ENCODE measurements at regions not wholly inside any gene's neighbourhood (a gene's known extent, or its start where the extent isn't known, plus 50 kb on each side); places are given as distances from the start of the nearest gene placed in this dataset.

DNA sequence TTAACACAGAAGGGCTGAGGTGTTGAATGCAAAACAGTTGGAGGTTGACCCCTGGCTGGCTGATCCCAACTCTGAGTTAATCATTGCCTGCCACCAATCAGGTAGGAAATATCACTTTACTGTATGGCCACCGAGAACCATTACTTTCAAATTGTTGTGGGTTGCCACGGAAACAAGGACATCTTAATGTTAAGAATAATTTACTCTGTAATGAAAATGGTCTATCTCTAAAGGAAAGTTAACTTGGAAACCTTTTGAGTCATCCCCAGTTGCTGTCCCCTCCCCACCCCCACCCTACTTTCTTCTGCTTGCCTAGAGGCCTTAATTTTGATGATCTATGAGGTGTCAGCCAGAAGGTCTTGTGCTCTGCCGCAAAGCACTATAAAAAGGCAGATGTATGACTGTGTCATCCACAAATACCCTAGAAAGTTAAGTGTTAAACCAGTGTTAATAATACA lies 78.7 kb upstream of the SNRK start:
- no peak for DNase-seq (ENCODE audit: low read depth)

DNA sequence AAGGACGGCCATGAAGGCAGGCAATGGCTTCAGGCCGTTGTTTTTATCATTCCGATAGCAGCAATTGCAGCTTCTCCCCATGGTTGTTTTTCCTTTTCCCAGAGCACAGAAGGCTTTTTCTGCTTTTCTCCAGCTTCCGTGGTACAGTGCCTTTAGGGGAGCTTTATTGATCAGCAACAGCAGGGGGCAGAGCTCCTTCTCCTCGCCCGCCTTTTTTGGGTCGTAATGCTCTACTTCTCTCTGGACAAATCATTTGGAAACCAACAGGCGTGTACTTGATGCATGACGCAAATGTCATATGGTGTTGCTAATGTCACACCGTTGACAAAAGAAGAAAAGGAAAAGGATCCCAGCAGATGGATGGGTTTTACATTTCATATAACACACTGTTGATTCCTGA lies 79.7 kb upstream of the SNRK start:
- DNase-seq (ENCODE audit: low read depth), result no peak

DNA sequence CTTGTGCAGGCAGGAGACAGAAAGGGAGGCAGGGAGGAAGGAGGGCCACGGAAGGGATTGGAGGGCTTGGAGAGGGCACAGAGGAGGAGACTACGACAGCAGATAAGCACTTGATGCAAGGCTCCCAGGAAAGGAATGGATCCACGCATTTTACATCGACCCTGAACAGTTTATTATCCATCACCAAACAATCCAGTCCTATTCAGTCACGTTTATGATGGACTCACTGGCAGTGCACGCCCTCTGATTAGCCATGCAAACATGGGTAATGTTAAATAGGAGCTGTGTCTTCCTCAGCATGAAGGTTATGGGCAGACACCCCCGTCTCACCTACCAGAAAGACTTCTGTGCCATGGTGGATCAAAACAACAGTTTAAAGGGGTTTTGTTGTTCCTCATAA lies 80.2 kb upstream of the SNRK start:
- no peak for DNase-seq (ENCODE audit: low read depth)

DNA sequence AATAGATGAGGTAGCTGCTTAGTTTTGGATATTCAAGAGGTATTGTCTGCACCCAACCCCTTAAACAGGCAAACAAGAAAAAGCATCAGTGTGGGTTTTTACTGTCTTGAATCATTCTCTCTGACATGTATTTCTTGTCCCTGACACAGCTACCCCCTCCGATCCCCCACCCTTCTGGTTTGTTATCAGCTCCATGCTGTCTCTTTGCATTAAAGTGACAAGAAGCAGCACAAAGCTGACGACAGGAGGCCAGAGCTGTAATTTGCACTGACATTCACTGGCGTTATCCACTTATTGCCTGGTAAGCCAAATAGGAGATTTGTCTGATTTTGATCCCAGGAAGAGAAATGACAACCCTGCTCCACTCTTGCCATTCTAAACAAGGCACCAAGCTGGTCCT lies 83.3 kb upstream of the SNRK start:
- no peak for DNase-seq (ENCODE audit: low read depth)

DNA sequence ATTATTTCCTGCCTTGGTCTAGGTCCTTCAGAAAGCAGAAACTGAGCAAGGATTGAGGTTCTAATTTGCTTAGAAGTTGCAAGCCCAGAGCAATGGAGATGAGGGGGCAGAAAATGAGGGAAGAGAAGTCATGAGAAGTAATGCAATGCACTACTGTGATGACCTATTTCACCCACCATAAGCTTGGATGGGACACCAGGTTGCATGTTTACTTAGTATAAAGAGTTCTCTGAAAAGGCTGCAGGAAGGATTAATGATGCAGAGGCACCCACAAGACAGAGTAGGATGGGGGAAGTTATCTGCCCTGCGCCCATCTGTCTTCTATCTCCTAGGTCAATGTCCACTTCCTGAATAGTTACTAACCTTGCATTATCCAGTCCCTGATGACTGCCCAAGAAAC lies 84.8 kb upstream of the SNRK start:
- no peak for DNase-seq (ENCODE audit: low read depth)

DNA sequence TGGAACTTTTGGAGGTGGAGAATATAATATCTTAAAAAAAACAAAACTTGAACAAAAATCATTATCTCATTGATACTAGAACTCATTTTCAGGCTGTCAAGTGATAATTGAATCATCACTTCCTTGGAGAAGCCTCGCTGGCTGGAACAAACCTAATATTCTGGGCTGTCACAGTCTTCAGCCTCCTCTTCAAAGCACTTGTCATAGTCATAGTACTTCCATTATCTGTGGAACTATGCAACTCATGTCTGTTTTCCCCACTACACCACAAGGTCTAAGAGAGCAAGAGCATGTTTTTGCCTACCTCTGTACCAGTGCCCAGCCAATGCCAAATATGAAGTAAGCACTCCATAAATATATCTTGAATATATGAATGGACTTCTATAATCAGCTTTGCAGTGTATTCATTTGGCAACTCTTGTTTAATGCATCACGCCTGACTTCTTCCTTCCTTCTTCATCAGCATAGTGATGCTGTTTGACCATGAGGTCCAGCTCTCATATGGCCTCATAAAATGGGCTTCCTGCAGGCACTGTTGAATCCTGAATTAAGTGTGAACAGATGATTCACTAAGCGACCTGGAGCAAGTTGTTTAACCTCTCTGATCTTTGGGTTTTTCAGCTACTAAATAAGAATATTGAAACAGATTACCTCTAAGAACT lies 86.6 kb upstream of the SNRK start:
- DNase-seq (ENCODE audit: low read depth), result no peak

DNA sequence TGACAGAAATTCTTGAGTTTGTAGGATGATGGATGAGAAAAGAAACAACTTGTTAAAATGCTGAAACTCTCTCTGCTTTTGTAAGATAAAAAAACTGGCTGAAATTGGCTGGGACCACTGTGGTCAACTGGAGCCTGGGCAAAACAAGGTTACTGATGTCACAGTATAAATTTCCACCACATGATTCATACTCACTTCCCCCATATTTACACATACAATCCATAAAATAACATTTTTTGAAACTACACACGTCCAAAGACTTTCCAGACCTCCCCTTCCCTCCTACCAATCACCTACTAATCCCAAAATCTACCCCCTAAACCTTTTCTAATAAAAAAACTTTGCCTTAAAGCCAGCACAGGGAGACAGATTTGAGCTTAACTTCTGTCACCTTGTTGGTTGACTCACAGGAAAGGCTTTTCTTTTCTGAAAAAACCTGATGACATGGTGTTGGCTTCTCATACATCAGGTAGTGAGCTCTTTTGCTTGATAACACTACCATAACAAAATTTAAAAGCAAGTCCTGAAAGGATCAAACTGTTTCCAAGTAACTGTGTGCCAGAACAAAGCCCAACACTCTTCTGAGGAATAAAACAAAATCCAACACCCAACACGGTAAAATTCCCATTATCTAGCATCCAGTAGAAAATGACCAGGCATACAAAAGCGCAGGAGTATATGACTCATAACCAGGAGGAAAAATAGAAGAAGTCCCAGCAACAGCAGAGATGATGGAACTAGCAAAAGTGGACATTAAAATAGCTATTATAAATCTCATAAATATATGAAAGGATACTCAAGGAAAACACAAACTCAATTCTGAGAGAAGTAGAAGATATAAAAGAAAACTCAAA lies 87.3 kb upstream of the SNRK start:
- no peak for DNase-seq (ENCODE audit: low read depth)

DNA sequence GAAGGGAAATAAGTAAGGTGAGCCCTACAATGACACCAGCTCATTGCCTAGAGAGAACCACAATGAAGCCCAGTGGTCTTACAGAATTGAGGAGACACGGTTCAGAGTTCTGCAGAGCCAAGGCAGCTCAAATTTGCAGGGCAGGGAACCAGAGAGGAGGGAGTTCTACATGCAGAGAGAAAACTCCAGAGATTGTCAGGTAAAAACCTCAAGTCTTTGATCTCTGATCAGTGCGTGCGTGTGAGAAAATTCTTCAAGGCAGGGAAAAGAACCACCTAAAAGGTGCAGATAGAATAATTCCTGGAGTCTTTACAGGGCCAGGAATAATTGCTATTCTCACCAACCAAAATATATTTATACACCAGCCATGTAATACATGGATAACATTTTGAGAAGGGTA lies 88.0 kb upstream of the SNRK start:
- DNase-seq (ENCODE audit: low read depth), result no peak

DNA sequence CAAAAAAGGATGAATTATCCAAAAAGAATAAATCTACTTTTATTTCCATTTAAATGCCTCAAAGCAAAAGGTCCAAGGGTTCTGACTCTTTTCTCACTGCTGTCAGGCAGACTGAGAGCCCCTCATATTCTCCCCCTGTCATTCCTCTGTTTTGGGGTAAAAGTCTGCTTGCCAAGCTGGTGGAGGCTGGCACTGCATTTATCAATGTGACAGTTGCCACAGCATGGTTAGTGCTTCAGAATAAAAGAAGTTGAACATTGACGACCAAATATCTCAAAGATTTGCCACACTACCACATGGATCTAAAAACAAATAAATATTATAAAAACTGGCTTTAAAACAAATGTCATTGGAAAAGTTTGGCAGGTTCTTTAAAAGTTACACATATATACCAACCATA lies 89.2 kb upstream of the SNRK start:
- no peak for DNase-seq (ENCODE audit: low read depth)

DNA sequence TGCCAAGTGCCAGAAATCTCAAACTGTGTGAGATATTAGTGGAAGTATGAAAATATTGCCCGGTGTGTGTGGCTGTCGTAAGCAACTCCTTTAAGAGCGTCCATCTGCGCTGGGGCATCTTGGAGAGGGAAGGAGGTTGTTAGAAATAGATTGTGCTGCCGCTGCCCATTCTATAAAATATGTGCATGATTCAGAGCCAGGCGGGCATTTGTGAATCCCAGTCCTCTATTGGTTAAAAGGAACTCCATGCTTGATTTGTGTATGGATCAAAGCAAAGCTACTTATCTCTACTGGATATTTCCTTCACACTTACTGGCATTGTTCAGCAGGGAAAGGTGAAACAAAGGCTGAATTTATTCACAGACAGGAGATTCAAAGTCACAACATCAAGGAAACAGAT lies 89.6 kb upstream of the SNRK start:
- DNase-seq (ENCODE audit: low read depth), result no peak

DNA sequence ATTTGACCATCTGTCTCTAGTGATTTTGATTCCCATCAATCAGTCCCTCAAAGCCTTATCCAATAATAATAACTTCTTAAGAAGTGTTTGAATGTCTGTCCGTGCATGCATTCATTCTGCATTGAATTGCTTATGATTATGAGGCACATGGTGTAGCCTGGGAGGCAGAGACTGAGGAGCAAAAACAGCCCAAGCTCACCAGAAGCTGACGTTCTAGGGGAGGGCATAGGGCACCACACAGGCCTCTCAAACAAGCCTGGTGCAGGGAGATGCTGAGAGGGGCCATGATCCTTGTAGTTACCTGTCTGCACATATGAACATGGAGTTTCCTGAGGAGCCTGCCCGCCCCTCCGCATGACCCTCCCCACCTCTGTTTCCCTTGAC lies 89.2 kb upstream of the POMGNT2 start:
- DNase-seq (ENCODE audit: low read depth), result no peak

DNA sequence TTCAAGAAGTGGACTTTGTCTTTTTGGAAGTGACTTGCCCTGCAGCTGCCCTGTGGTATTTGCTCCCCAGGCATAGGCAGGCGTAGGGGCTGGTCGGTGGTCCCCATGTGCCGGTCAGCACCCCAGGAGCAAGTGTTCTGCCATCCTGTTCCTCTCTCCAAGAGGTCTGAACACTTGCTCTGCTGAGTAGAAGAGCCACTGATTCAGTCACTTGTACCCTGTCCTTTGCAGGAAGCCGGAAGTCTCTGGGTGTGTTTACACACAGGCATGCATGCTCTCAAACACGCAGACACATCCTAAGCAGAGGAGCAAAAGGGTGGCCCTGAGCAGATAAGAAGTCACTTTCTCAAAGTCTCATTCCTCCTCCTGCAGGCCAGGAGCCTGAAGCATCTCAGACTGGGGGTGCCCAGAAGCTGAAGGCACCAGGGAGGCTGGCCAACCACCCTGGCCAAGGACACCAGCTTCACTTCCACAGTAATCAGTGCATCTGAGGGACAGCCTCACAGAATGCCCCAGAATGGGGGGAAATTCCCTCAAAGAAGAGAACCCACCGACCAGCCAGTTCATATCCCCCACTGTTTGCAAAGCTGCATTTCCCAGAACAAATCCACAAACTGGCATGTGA lies 88.7 kb upstream of the POMGNT2 start:
- no peak for DNase-seq (ENCODE audit: low read depth)

DNA sequence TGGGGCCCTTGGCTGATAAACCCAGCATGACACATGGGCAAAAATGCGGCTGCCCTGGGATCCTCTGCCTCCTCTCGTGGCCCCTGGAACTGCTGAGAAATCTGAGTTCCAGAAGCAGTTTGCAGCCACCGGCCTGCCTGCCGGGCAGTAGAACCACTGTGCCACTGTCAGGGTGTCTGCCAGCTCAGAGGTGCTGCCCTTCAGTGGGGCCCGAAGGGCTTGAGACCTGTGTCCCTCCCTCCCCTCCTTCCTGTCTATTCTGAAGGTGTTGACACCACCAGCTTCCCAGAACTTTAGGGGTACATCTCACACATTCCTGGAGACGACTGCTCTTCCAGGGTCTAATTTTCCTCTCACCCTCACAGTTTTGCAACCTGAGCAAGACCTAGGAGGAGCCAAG lies 88.2 kb upstream of the POMGNT2 start:
- no peak for DNase-seq (ENCODE audit: low read depth)

DNA sequence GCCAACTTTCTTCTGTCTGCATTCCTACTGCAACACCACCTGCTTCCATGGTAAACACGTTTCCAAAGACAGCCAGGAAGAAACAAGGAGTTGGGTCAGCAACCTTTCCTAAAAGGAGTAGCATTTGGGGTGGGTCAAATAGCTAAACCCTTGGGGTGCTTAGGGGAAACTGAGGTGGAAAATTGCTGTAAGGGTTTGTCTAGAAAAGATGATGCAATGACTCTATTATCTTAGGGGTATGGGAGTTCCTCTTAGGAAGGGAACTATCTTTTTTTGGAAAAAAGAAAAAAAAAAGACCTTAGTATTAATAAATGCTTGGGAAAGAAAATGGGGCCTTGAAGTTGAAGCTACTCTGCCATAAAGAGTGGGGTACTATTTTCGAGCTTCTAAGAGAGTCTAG lies 86.1 kb upstream of the POMGNT2 start:
- DNase-seq (ENCODE audit: low read depth), result no peak

DNA sequence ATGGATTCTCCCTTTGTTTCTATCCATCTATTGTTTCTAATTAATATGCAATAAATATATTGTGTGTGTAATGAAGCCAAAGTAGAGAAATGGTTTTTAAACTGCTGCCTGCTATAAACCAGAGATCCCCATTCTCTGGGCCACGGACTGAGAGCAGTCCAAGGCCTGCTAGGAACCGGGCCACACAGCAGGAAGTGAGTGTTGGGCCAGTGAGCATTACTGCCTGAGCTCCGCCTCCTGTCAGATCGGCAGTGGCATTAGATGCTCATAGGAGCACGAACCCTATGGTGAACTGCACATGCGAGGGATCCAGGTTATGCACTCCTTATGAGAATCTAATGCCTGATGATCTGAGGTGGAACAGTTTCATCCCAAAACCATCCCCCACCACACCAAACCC lies 85.2 kb upstream of the POMGNT2 start:
- no peak for DNase-seq (ENCODE audit: low read depth)

DNA sequence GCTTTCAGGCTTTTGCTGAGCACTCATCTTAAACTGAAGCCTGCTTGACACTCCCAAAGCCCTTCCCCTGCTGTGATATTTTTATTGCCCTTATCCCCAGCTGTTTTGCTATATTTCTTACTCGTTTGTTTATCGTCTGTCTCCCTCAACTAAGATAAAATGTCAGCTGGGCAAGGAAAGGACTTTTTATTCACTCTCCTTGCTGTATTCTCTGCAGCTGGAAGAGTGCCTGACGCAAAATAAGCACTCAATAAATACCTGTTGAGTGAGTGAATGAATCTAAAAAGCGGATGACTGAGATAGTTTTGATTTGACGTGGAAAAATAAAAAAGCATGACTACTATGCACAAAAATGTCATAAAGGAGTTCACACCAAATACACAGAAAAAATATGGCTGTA lies 84.8 kb upstream of the POMGNT2 start:
- no peak for DNase-seq (ENCODE audit: low read depth)

DNA sequence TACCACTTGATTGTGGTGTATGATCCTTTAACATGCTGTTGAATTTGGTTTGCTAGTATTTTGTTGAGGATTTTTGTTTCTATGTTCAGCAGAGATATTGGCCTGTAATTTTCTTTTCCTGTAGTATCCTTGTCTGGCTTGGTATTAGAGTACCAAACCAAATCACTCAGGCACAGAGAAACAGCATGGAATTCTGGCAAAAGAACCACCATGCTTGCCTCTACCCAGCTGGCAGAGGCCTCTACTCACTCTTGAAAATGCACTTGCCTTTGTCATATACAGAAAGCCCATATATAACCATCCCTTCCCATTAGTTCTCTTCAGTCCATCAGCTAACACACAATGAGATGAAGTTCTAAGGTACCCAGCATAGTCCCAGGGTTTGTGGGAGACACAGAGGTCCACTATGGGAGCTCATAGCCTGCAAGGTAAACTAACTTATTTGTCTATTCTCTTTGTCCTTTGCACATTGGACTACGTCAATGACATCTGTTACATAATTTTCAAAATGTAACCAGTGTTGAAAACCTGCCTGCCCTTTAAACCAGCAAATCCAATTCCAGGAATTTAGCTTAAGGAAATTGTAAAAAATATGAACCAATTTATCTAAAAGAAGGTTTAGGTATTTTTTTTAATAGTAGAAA lies 82.1 kb upstream of the POMGNT2 start:
- no peak for DNase-seq (ENCODE audit: low read depth)

DNA sequence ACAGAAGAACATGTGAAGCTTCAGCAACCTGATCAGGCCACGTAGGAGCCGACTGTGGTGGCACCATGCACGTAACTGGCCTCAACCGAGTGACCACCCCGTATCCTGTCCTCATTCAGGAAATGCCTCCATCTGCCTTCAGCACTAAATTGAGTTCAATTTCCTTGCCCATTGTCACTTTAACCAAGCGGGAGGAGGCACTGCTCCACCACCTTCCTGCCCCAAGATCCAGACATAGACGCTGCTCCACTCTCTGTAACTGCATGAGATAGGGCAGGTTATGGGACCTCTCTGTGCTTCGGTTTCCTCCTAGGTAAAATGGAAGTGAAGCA lies 80.1 kb upstream of the POMGNT2 start:
- no peak for DNase-seq (ENCODE audit: low read depth)

DNA sequence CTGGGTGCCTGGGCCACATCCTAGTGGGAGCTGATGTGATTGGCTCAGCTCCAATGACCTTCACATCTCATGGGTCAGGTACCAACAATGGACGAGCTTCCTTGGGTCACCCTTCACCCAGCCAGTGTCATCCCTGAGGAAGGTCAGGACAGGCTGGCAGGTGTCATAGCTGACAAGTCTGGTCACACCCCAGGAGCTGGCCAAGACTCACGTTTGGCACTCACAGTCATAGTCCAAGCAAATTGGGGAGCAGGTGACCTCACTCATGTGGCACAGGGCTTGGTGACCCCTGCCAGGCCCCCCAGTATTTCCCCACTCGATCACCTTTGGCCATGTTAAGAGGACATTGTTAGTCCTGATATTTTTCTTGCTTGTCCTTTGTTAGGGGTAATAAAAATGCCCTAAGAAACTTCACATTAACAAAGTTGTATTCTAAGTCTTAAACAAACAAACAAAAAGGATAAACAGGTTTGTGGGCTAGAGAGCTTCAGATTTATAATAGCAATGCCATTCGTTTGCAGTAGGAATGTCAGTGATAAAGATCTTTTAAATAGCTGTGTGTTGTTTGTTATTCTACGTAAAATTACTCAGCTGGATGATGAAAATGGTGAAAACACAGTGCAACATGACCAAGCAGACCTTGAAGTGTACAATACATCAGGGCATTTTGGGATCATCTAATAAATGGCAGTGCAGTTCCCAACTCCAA lies 79.5 kb upstream of the POMGNT2 start:
- no peak for DNase-seq (ENCODE audit: low read depth)

DNA sequence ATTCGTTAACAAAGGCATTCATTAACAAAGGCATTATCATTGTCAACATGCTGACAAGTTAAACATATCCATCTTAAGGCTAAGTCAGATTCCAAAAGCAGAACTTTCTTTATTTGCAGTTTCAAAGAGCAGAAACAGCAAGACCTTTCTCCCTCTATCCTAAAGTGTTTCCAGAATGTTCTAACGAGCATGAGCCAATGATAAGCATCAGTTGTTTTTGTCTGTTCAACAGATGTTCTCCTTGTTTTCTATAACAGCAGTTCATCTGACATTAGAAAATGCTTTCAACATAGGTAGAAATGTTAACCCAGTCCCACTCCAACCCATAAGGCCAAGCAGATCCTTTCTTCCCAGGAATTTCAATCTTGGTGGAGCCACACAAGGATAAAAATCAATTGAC lies 77.6 kb upstream of the POMGNT2 start:
- DNase-seq (ENCODE audit: low read depth), result no peak

DNA sequence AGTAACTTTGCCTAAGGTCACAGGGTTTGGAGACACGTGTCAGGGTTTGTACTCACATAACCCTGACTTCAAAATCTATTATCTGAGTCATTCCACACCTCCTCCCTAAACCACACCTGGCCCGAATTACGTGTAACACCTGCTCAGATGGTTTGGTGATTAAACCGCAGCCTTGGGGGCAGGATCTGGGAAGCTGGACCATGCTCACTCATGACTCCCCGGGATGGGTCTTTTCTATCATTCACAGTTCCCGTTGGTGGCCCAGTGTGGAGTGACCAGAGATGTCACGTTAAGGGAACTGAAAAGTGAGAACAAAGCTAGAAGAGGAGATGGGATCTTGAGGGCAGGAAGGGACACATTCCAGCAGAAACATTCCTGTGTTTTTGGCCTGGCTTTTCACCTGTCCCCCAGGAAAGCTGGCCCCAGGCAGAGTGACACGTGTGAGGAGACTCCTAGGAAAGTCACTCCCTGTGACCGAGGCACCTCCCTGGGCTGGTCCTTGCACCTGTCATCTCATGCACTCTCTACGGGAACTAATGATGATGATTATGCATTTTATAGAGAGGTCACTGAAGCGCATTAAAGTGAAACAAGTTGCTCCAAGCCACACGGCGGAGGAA lies 75.4 kb upstream of the POMGNT2 start:
- no peak for DNase-seq (ENCODE audit: low read depth)

DNA sequence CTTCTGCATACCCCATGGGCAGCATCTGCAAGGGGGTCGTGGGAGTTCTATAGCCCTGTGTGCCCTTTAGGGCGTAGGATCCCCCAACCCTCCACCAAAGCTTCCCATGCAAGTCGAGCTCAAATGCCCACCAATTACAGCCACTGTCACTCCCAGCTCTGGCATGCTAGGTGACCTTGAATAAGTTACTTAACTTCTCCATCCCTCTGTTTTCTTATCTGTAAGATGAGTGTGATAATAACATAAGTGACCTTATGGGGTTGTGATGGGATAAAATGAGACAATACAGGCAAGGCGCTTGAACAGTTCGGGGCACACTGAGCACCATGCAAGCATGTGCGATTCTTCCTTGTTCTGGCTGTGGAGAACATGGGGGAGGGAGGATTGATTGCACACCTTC lies 74.8 kb upstream of the POMGNT2 start:
- DNase-seq (ENCODE audit: low read depth), result no peak
